ENCODE measurements at regions not wholly inside any gene's neighbourhood (a gene's known extent, or its start where the extent isn't known, plus 50 kb on each side); places are given as distances from the start of the nearest gene placed in this dataset.

- TF ChIP-seq, protein P1, sequence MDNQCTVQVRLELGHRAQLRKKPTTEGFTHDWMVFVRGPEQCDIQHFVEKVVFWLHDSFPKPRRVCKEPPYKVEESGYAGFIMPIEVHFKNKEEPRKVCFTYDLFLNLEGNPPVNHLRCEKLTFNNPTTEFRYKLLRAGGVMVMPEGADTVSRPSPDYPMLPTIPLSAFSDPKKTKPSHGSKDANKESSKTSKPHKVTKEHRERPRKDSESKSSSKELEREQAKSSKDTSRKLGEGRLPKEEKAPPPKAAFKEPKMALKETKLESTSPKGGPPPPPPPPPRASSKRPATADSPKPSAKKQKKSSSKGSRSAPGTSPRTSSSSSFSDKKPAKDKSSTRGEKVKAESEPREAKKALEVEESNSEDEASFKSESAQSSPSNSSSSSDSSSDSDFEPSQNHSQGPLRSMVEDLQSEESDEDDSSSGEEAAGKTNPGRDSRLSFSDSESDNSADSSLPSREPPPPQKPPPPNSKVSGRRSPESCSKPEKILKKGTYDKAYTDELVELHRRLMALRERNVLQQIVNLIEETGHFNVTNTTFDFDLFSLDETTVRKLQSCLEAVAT (IDR thresholded peaks at IDR 0.05), result no peak
- no peak for TF ChIP-seq SMARCA5 (IDR thresholded peaks at IDR 0.05)
Observed at GRCh38 chr16:86876499-86876898, 298.1 kb downstream of the FOXL1 start (continued).

DNA sequence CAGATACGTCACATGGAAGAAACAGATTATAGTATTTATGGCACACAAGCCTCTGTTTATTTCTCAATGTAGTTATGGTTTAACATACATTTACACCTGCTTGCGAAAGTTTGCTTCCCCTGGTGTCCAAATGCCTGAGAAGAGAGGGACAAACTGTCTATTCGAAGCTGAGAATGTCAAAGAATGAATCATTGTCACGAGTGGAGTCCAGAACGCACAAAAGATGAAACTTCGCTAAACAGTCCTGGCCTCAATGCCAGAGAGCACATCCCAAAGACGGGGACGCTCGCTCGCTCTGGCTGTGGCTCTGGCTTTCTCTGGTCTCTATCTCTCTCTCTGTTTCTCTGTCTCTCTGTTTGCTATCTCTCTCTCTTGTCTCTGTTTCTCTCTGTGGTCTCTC, 298.8 kb downstream of the FOXL1 start:
- ATAC-seq (no peak), DNase-seq (ENCODE audit: low read depth, low spot score) (no peak), FAIRE-seq (no peak)
- WGBS (ENCODE audit: insufficient coverage, insufficient replicate concordance, low lambda C conversion rate, missing lambda C conversion rate), result 56% methylated on average over 10 of the region's 10 CpGs
- ChIA-PET CTCF (interaction anchor here (1.7 to 1.8 kb wide), 2 partner anchors 118 to 313 kb away, joined by 5 to 11 read pairs; no protein-coding TSS in a partner anchor), RAD21 (ENCODE audit: unreplicated experiment) (no interaction called here), POLR2A (no interaction called here), SMC1A (ENCODE audit: uncharacterized antibody, unreplicated experiment) (no interaction called here)
- BruUV-seq (replicated peaks), result no TSS peak
- TF ChIP-seq, protein P2, sequence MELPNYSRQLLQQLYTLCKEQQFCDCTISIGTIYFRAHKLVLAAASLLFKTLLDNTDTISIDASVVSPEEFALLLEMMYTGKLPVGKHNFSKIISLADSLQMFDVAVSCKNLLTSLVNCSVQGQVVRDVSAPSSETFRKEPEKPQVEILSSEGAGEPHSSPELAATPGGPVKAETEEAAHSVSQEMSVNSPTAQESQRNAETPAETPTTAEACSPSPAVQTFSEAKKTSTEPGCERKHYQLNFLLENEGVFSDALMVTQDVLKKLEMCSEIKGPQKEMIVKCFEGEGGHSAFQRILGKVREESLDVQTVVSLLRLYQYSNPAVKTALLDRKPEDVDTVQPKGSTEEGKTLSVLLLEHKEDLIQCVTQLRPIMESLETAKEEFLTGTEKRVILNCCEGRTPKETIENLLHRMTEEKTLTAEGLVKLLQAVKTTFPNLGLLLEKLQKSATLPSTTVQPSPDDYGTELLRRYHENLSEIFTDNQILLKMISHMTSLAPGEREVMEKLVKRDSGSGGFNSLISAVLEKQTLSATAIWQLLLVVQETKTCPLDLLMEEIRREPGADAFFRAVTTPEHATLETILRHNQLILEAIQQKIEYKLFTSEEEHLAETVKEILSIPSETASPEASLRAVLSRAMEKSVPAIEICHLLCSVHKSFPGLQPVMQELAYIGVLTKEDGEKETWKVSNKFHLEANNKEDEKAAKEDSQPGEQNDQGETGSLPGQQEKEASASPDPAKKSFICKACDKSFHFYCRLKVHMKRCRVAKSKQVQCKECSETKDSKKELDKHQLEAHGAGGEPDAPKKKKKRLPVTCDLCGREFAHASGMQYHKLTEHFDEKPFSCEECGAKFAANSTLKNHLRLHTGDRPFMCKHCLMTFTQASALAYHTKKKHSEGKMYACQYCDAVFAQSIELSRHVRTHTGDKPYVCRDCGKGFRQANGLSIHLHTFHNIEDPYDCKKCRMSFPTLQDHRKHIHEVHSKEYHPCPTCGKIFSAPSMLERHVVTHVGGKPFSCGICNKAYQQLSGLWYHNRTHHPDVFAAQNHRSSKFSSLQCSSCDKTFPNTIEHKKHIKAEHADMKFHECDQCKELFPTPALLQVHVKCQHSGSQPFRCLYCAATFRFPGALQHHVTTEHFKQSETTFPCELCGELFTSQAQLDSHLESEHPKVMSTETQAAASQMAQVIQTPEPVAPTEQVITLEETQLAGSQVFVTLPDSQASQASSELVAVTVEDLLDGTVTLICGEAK (IDR thresholded peaks at IDR 0.05; ENCODE audit: borderline replicate concordance), result no peak
- TF ChIP-seq YY1 (IDR thresholded peaks at IDR 0.05; ENCODE audit: low read depth, low read length) (no peak), NRF1 (conservative IDR thresholded peaks at IDR 0.05; ENCODE audit: low read depth, low read length) (no peak), RCOR1 (conservative IDR thresholded peaks at IDR 0.05; ENCODE audit: low read depth, low read length) (no peak)
- TF ChIP-seq, protein P3, sequence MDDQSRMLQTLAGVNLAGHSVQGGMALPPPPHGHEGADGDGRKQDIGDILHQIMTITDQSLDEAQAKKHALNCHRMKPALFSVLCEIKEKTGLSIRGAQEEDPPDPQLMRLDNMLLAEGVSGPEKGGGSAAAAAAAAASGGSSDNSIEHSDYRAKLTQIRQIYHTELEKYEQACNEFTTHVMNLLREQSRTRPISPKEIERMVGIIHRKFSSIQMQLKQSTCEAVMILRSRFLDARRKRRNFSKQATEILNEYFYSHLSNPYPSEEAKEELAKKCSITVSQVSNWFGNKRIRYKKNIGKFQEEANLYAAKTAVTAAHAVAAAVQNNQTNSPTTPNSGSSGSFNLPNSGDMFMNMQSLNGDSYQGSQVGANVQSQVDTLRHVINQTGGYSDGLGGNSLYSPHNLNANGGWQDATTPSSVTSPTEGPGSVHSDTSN (IDR thresholded peaks at IDR 0.05; ENCODE audit: insufficient replicate concordance, low read depth, low read length), result peak; percentile 7
- TF ChIP-seq, protein P4, sequence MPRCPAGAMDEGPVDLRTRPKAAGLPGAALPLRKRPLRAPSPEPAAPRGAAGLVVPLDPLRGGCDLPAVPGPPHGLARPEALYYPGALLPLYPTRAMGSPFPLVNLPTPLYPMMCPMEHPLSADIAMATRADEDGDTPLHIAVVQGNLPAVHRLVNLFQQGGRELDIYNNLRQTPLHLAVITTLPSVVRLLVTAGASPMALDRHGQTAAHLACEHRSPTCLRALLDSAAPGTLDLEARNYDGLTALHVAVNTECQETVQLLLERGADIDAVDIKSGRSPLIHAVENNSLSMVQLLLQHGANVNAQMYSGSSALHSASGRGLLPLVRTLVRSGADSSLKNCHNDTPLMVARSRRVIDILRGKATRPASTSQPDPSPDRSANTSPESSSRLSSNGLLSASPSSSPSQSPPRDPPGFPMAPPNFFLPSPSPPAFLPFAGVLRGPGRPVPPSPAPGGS (IDR thresholded peaks at IDR 0.05; ENCODE audit: borderline replicate concordance, insufficient read depth, low read depth, low read length, poor library complexity, severe bottlenecking), result peak; percentile 55
- H3K4me1 ChIP-seq (ENCODE audit: control insufficient read depth, insufficient read depth, low read length), result no peaks in the 10 kb centered on the region
- no peak overlapping the region for H2AFZ ChIP-seq (ENCODE audit: control insufficient read depth, low read depth, low read length)
- no peaks in the 10 kb centered on the region for H3K9me3 ChIP-seq (replicated peaks; ENCODE audit: control insufficient read depth, insufficient read depth, low read length)
- in situ Hi-C loops (cut with MboI), result loop anchor here (10.0 kb wide), 1 partner anchor 312 kb away; the partner anchor contains the start of gene FOXC2
- H3K27me3 ChIP-seq (replicated peaks in 1 of 2; ENCODE audit: control insufficient read depth in 2 of 2, insufficient read depth in 2 of 2, low read length in 1 of 2), result peaks cover 0 to 3% of the 10 kb centered on the region in 2 experiments; a peak in 3 of 4 replicates
- H3K4me3 ChIP-seq, result no peak overlapping the region
- H3K36me3 ChIP-seq (ENCODE audit: control insufficient read depth in 2 of 2, insufficient read depth in 2 of 2, low read length in 1 of 2), result no peaks in the 10 kb centered on the region
- H3K27ac ChIP-seq (ENCODE audit: control insufficient read depth, insufficient read depth), result no peak overlapping the region
- no peak overlapping the region for H3K9ac ChIP-seq (ENCODE audit: control insufficient read depth, insufficient read depth, low read length)
- no peaks in the 10 kb centered on the region for H3K79me2 ChIP-seq (ENCODE audit: control insufficient read depth, insufficient read depth, low read length)
- H3K4me2 ChIP-seq (ENCODE audit: control insufficient read depth, insufficient read depth), result no peak overlapping the region
- no peaks in the 10 kb centered on the region for H4K20me1 ChIP-seq (ENCODE audit: control insufficient read depth, insufficient read depth)
- intact Hi-C loops (cut with micrococcal nuclease; ENCODE audit: unreplicated experiment), result loop anchor here (10.0 kb wide), 1 partner anchor 188 kb away; no protein-coding TSS in a partner anchor
